ENCODE measurements at regions not wholly inside any gene's neighbourhood (a gene's known extent, or its start where the extent isn't known, plus 50 kb on each side); places are given as distances from the start of the nearest gene placed in this dataset.

GRCh38 chr1:188394677-188395076, 1565.9 kb downstream of the PLA2G4A start:
- DNase-seq, result no peak
- H3K4me3 ChIP-seq (ENCODE audit: low read length), result no peak overlapping the region
- H3K9me3 ChIP-seq (replicated peaks; ENCODE audit: insufficient read depth, low read length), result no peaks in the 10 kb centered on the region
- H3K79me2 ChIP-seq (ENCODE audit: low read length), result no peaks in the 10 kb centered on the region
- H3K9me2 ChIP-seq (replicated peaks; ENCODE audit: insufficient read depth, low read length), result no peaks in the 10 kb centered on the region
- no peaks in the 10 kb centered on the region for H3K4me1 ChIP-seq (ENCODE audit: low read length)
- H3K4me2 ChIP-seq (ENCODE audit: low read depth, low read length), result no peak overlapping the region
- no peaks in the 10 kb centered on the region for H3K36me3 ChIP-seq (replicated peaks; ENCODE audit: insufficient read depth, low read length)
- H2AFZ ChIP-seq (ENCODE audit: low read length), result no peak overlapping the region
- H3K27ac ChIP-seq (ENCODE audit: low read length), result no peak overlapping the region
- no peak for TF ChIP-seq EZH2 (optimal IDR thresholded peaks at IDR 0.05; ENCODE audit: low read depth, low read length)
- no peak for TF ChIP-seq CTCF (IDR thresholded peaks at IDR 0.05; ENCODE audit: low read length)
- H3K27me3 ChIP-seq (replicated peaks; ENCODE audit: insufficient read depth, low read length), result no peaks in the 10 kb centered on the region
- H3F3A ChIP-seq (ENCODE audit: insufficient read depth, low read length), result no peaks in the 10 kb centered on the region
- H3K9ac ChIP-seq (ENCODE audit: low read length), result no peak overlapping the region
- H4K20me1 ChIP-seq (ENCODE audit: insufficient read depth, low read length), result no peaks in the 10 kb centered on the region

- Histone ChIP-seq H3K27me3 (replicated peaks; ENCODE audit: insufficient read depth, low read length) (no peaks in the 10 kb centered on the region), H3F3A (ENCODE audit: insufficient read depth, low read length) (no peaks in the 10 kb centered on the region), H3K9me2 (replicated peaks; ENCODE audit: insufficient read depth, low read length) (no peaks in the 10 kb centered on the region), H3K4me2 (ENCODE audit: low read depth, low read length) (no peak overlapping the region), H3K79me2 (ENCODE audit: low read length) (no peaks in the 10 kb centered on the region), H3K36me3 (replicated peaks; ENCODE audit: insufficient read depth, low read length) (no peaks in the 10 kb centered on the region), H3K4me1 (ENCODE audit: low read length) (no peaks in the 10 kb centered on the region), H3K9me3 (replicated peaks; ENCODE audit: insufficient read depth, low read length) (no peaks in the 10 kb centered on the region), H2AFZ (ENCODE audit: low read length) (no peak overlapping the region), H3K4me3 (ENCODE audit: low read length) (no peak overlapping the region), H3K27ac (ENCODE audit: low read length) (no peak overlapping the region), H4K20me1 (ENCODE audit: insufficient read depth, low read length) (no peaks in the 10 kb centered on the region), H3K9ac (ENCODE audit: low read length) (no peak overlapping the region)
- DNase-seq, result no peak
- TF ChIP-seq CTCF (IDR thresholded peaks at IDR 0.05; ENCODE audit: low read length) (no peak), EZH2phosphoT487 (IDR thresholded peaks at IDR 0.05; ENCODE audit: low read length) (no peak), EZH2 (optimal IDR thresholded peaks at IDR 0.05; ENCODE audit: low read depth, low read length) (no peak)
Measured at GRCh38 chr1:188397521-188397920, 1568.8 kb downstream of the PLA2G4A start.

- H3K9me3 ChIP-seq (replicated peaks; ENCODE audit: insufficient read depth, low read length), result no peaks in the 10 kb centered on the region
- no peak overlapping the region for H3K4me2 ChIP-seq (ENCODE audit: low read depth, low read length)
- no peaks in the 10 kb centered on the region for H3K79me2 ChIP-seq (ENCODE audit: low read length)
- H3K9me2 ChIP-seq (replicated peaks; ENCODE audit: insufficient read depth, low read length), result no peaks in the 10 kb centered on the region
- no peaks in the 10 kb centered on the region for H4K20me1 ChIP-seq (ENCODE audit: insufficient read depth, low read length)
- H3F3A ChIP-seq (ENCODE audit: insufficient read depth, low read length), result no peaks in the 10 kb centered on the region
- H3K27me3 ChIP-seq (replicated peaks; ENCODE audit: insufficient read depth, low read length), result no peaks in the 10 kb centered on the region
- H3K27ac ChIP-seq (ENCODE audit: low read length), result no peak overlapping the region
- no peak for DNase-seq
- no peak overlapping the region for H2AFZ ChIP-seq (ENCODE audit: low read length)
- H3K4me1 ChIP-seq (ENCODE audit: low read length), result no peaks in the 10 kb centered on the region
- no peak overlapping the region for H3K9ac ChIP-seq (ENCODE audit: low read length)
- H3K36me3 ChIP-seq (replicated peaks; ENCODE audit: insufficient read depth, low read length), result no peaks in the 10 kb centered on the region
- TF ChIP-seq EZH2phosphoT487 (IDR thresholded peaks at IDR 0.05; ENCODE audit: low read length) (no peak), EZH2 (optimal IDR thresholded peaks at IDR 0.05; ENCODE audit: low read depth, low read length) (no peak), CTCF (IDR thresholded peaks at IDR 0.05; ENCODE audit: low read length) (no peak)
- no peak overlapping the region for H3K4me3 ChIP-seq (ENCODE audit: low read length)
Measured at GRCh38 chr1:188402986-188403385, 1574.2 kb downstream of the PLA2G4A start.

Data from MM.1S (cell line).